K562 (cell line): ENCODE measurements at regions not wholly inside any gene's neighbourhood (a gene's known extent, or its start where the extent isn't known, plus 50 kb on each side); places are given as distances from the start of the nearest gene placed in this dataset.
"Not testable (repeated sequence)": the region's sequence is repeated elsewhere in the genome, so short reads cannot be mapped to it uniquely, and the experiment has no call there.

Experiments used
- ATAC-seq: fragments of 200-7000 bp; cut with Tn5 transposase; 3 replicates; pipeline ENCODE4 v1.9.1; 2020; ENCODE audit warnings: moderate library complexity
- BruUV-seq: library from RNA; stranded (reverse); fragments of 400-500 nt; replicated peaks from 2 replicates; lab custom pipeline; 2021; lab: Mats Ljungman, UMichigan
- CTCF ChIA-PET: fragments of 300-600 bp; formaldehyde crosslinking; extraction: SDS; loops from one replicate; lab custom pipeline; 2021; ENCODE audit warnings: low intra/inter-chr PET ratio; lab: Yijun Ruan, JAX
- POLR2A ChIA-PET: fragments of 300-600, 350-650 bp; sonication (Branson Sonifier 250); formaldehyde crosslinking; extraction: SDS; loops from one replicate; lab custom pipeline; 2021; ENCODE audit warnings: antibody characterized with exemption, inconsistent platforms; lab: Yijun Ruan, JAX
- DNase-seq, 4 experiments: peaks; one replicate each; pipeline versions ENCODE4 v3.0.0 to v3.0.0-alpha.2; 2011 to 2018; ENCODE audit warnings: low spot score in 3 of 4, mixed read lengths in 3 of 4; ENCODE audit errors: extremely low read depth in 1 of 4
- FAIRE-seq: peaks from 2 replicates; lab custom pipeline; 2011; peaks lifted over from hg19 to GRCh38; lab: Jason Lieb, UNC
- H2AFZ ChIP-seq: 2 replicates; pipeline ENCODE4 v1.6.0; 2011; ENCODE audit warnings: low read depth, low read length, control low read depth, inconsistent platforms
- H3K27ac ChIP-seq: fragments of 200-600 bp; 3 replicates; pipeline ENCODE4 v1.8.0; 2011; ENCODE audit warnings: low read depth, mild to moderate bottlenecking, control low read depth, inconsistent platforms, low read length, moderate library complexity, mixed read lengths; ENCODE audit errors: extremely low read depth
- H3K27me3 ChIP-seq, 2 experiments: fragments of 300-600 bp in 1 of 2; 2 replicates in 1 of 2; 3 replicates in 1 of 2; pipeline versions ENCODE4 v1.6.0 to v1.8.0; 2011; ENCODE audit warnings: inconsistent platforms in 2 of 2, low read length in 2 of 2, mild to moderate bottlenecking in 1 of 2, mixed read lengths in 1 of 2, moderate library complexity in 1 of 2; ENCODE audit not compliant: control insufficient read depth in 2 of 2, insufficient read depth in 2 of 2
- H3K36me3 ChIP-seq: fragments of 300-600 bp; 3 replicates; pipeline ENCODE4 v1.8.0; 2011; ENCODE audit warnings: mild to moderate bottlenecking, low read length, inconsistent platforms; ENCODE audit not compliant: control insufficient read depth, insufficient read depth
- H3K4me1 ChIP-seq, 2 experiments: fragments of 200-600 bp in 1 of 2; replicated peaks in 1 of 2; 2 replicates in 1 of 2; 3 replicates in 1 of 2; pipeline versions ENCODE4 v1.5.1 to v1.8.0; 2011; ENCODE audit warnings: inconsistent platforms in 2 of 2, low read length in 2 of 2, mild to moderate bottlenecking in 1 of 2, mixed read lengths in 1 of 2, moderate library complexity in 1 of 2; ENCODE audit not compliant: control insufficient read depth in 2 of 2, insufficient read depth in 2 of 2
- H3K4me2 ChIP-seq: 2 replicates; pipeline ENCODE4 v1.6.1; 2011; ENCODE audit warnings: low read length, control low read depth, inconsistent platforms, mixed read lengths; ENCODE audit not compliant: insufficient read depth
- H3K4me3 ChIP-seq: fragments of 200-600 bp; sonication (generic), shearing (Covaris generic); 2 replicates; pipeline ENCODE4 v1.5.1; 2016; ENCODE audit warnings: control low read depth, inconsistent platforms
- H3K79me2 ChIP-seq: fragments of 200-600 bp; 3 replicates; pipeline ENCODE4 v1.8.0; 2011; ENCODE audit warnings: low read length, inconsistent platforms; ENCODE audit not compliant: control insufficient read depth, insufficient read depth
- H3K9ac ChIP-seq, 2 experiments: 2 replicates each; pipeline versions ENCODE4 v1.6.0 to v1.6.1; 2011; ENCODE audit warnings: low read depth in 2 of 2, low read length in 2 of 2, control low read depth in 1 of 2, inconsistent platforms in 1 of 2, mild to moderate bottlenecking in 1 of 2, mixed read lengths in 1 of 2; ENCODE audit not compliant: insufficient read depth in 1 of 2
- H3K9me1 ChIP-seq: one replicate; pipeline ENCODE4 v1.6.0; 2011; ENCODE audit warnings: inconsistent platforms, mild to moderate bottlenecking, low read length, moderate library complexity; ENCODE audit not compliant: control insufficient read depth, insufficient read depth
- H3K9me3 ChIP-seq: replicated peaks from 2 replicates; pipeline ENCODE4 v1.5.1; 2011; ENCODE audit warnings: low read depth, low read length, inconsistent platforms; ENCODE audit not compliant: control insufficient read depth, insufficient read depth
- H4K20me1 ChIP-seq: replicated peaks from 2 replicates; pipeline ENCODE4 v1.6.1; 2011; ENCODE audit warnings: low read length, inconsistent platforms, mixed read lengths; ENCODE audit not compliant: control insufficient read depth, insufficient read depth
- ATF3 ChIP-seq, 2 experiments: fragments of 450-650 bp in 1 of 2; sonication (generic) in 1 of 2; formaldehyde crosslinking in 1 of 2; IDR thresholded peaks in 1 of 2; conservative IDR thresholded peaks in 1 of 2; 2 replicates each; pipeline versions ENCODE4 v1.6.1 to v1.8.1; 2016 to 2023; ENCODE audit warnings: mild to moderate bottlenecking in 2 of 2, moderate library complexity in 2 of 2, inconsistent platforms in 1 of 2, missing genetic modification reagents in 1 of 2
- ATF7 ChIP-seq: fragments of 450-650 bp; IDR thresholded peaks from 2 replicates; pipeline ENCODE4 v1.7.1; 2014; ENCODE audit warnings: mild to moderate bottlenecking, moderate library complexity
- FOSL1 ChIP-seq: fragments of 200-800 bp; sonication (Bioruptor generic); conservative IDR thresholded peaks from 2 replicates; pipeline ENCODE4 v1.6.1; 2016; ENCODE audit warnings: missing genetic modification characterization, missing compliant biosample characterization
- JUND ChIP-seq, 2 experiments: IDR thresholded peaks; 2 replicates in 1 of 2; 3 replicates in 1 of 2; pipeline ENCODE4 v1.6.1; 2011; ENCODE audit warnings: borderline replicate concordance in 2 of 2, low read depth in 2 of 2, low read length in 2 of 2, improper control_type of control experiment in 1 of 2, missing biosample characterization in 1 of 2, missing genetic modification characterization in 1 of 2, missing genetic modification reagents in 1 of 2
- MEIS2 ChIP-seq: fragments of 450-650 bp; IDR thresholded peaks from 2 replicates; pipeline ENCODE4 v1.6.1; 2014; ENCODE audit warnings: mild to moderate bottlenecking; ENCODE audit not compliant: partially characterized antibody
- WGBS: fragments of 100-300 bp; shearing (Covaris generic); methylation state at CpG from one replicate; pipeline ENCODE4 v1.1.6; 2016; ENCODE audit warnings: low coverage, mixed read lengths; ENCODE audit not compliant: insufficient coverage; ENCODE audit errors: missing lambda C conversion rate; 5-methylcytosine and 5-hydroxymethylcytosine counted together
- in situ Hi-C: fragments of 300-500 bp; cut with MboI; formaldehyde crosslinking; loops from 4 replicates; pipeline ENCODE4 v1.15.0; 2018; ENCODE audit warnings: inconsistent platforms, mixed read lengths
- intact Hi-C: fragments of 100-400 bp; cut with micrococcal nuclease; formaldehyde crosslinking; loops from 2 replicates; pipeline ENCODE4 v1.14.2; 2022

GRCh38 chr18:104264-104663 is 54.1 kb upstream of the USP14 start:
- WGBS = 3% methylated on average over 3 of the region's 4 CpGs
- BruUV-seq; H2AFZ ChIP-seq; intact Hi-C loops; H3K79me2 ChIP-seq; H3K9me3 ChIP-seq; H3K27me3 ChIP-seq; CTCF ChIA-PET; H4K20me1 ChIP-seq; DNase-seq; H3K4me3 ChIP-seq; in situ Hi-C loops; H3K27ac ChIP-seq; H3K9me1 ChIP-seq; ATAC-seq; H3K9ac ChIP-seq; H3K36me3 ChIP-seq; H3K4me2 ChIP-seq; H3K4me1 ChIP-seq; POLR2A ChIA-PET; TF ChIP-seq JUND (tag; IDR thresholded peaks at IDR 0.05; ENCODE audit: borderline replicate concordance, low read depth, low read length); ATF3 (CRISPR knock-in tag; conservative IDR thresholded peaks at IDR 0.05): not testable (repeated sequence)
- TF ChIP-seq JUND (IDR thresholded peaks at IDR 0.05; ENCODE audit: borderline replicate concordance, low read depth, low read length) (peak; percentile 37; the same call in 1 of the 2 replicates), MEIS2 (peak; percentile 74), ATF3 (IDR thresholded peaks at IDR 0.05) (peak; percentile 61), ATF7 (0 out of 2 replicates have a peak, but pooled peaks have one; percentile 11), FOSL1 (peak; percentile 53; the same call in 1 of the 2 replicates)
- peak; percentile 42 for FAIRE-seq
